IPS-18a (cell line): ENCODE measurements at regions not wholly inside any gene's neighbourhood (a gene's known extent, or its start where the extent isn't known, plus 50 kb on each side); places are given as distances from the start of the nearest gene placed in this dataset.

Experiments used
- H3K27ac ChIP-seq: one replicate; pipeline ENCODE4 v1.5.1; 2013; ENCODE audit warnings: low read length
- H3K27me3 ChIP-seq: one replicate; pipeline ENCODE4 v1.6.1; 2013; ENCODE audit warnings: mild to moderate bottlenecking, low read length; ENCODE audit not compliant: control insufficient read depth, insufficient read depth
- H3K36me3 ChIP-seq: one replicate; pipeline ENCODE4 v1.6.1; 2013; ENCODE audit warnings: low read depth, low read length; ENCODE audit not compliant: control insufficient read depth
- H3K4me1 ChIP-seq: one replicate; pipeline ENCODE4 v1.6.1; 2013; ENCODE audit warnings: low read depth, low read length; ENCODE audit not compliant: control insufficient read depth
- H3K4me3 ChIP-seq: one replicate; pipeline ENCODE4 v1.5.1; 2013; ENCODE audit warnings: low read length
- H3K9ac ChIP-seq: one replicate; pipeline ENCODE4 v1.6.1; 2013; ENCODE audit warnings: mild to moderate bottlenecking, low read length, moderate library complexity
- H3K9me3 ChIP-seq: one replicate; pipeline ENCODE4 v1.6.1; 2013; ENCODE audit warnings: low read depth, low read length; ENCODE audit not compliant: control insufficient read depth

DNA sequence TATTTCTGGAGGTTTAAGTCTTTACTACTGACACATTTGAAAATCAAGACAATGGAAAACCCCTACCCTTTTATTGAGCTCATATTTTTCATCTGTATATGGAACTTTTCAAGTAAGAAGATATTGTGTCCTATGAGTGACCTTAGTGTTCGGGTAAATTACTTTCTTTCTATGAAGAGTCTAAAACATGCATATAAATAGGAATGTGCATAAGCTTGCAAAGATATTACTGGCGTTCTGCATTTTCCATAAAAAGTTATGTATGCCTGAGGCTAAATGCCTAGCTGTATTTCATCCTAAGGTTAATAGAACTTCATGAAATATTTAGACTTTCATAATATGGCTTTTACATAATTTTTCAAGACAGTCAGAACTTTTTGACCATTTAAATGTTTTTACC lies 495.8 kb upstream of the ADAMTS5 start:
- H3K27me3 ChIP-seq: no peaks in the 10 kb centered on the region
- no peak overlapping the region for H3K27ac ChIP-seq
- no peaks in the 10 kb centered on the region for H3K36me3 ChIP-seq
- H3K9me3 ChIP-seq: no peaks in the 10 kb centered on the region
- H3K4me3 ChIP-seq: no peak overlapping the region
- no peaks in the 10 kb centered on the region for H3K4me1 ChIP-seq
- H3K9ac ChIP-seq: no peak overlapping the region

DNA sequence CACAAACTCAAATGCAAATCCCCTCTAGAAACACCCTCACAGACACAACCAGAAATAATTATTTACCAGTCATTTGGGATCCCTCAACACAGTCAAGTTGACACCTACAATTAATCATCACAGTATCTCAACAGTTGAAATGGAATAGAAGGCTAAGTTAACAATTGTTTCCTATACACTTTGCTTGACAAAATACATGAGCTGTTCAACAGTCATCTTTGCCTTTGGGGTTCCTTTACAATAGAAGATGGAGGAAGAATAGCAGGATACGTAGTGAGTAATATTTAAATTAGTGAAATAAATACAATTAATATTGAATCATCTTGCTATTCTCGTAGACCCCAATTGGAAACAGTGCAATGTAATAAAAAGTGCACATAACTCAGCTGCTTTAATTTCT lies 487.3 kb upstream of the ADAMTS5 start:
- no peaks in the 10 kb centered on the region for H3K4me1 ChIP-seq
- no peaks in the 10 kb centered on the region for H3K27me3 ChIP-seq
- no peak overlapping the region for H3K9ac ChIP-seq
- H3K4me3 ChIP-seq: no peak overlapping the region
- no peak overlapping the region for H3K27ac ChIP-seq
- no peaks in the 10 kb centered on the region for H3K9me3 ChIP-seq
- H3K36me3 ChIP-seq: no peaks in the 10 kb centered on the region

DNA sequence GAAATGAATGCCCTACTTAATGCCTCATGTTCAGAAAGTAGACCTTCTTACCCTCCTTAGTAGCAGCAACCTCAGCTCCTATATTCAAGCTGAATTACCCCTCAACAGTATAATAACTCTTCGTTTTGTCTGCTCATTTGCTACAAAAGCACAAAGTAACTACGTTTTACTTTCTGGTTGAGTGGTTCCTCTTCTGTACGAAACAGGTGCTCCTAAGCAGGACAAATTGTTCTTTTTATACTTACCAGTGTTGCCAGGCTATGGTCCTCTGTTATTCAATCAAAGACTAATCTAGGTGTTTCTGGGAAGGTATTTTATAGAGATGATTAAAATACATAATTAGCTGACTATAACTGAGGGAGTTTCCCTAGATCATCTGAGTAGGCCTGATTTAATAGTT lies 484.2 kb upstream of the ADAMTS5 start:
- Histone ChIP-seq H3K27me3 (no peaks in the 10 kb centered on the region), H3K9me3 (no peaks in the 10 kb centered on the region), H3K27ac (no peak overlapping the region)

DNA sequence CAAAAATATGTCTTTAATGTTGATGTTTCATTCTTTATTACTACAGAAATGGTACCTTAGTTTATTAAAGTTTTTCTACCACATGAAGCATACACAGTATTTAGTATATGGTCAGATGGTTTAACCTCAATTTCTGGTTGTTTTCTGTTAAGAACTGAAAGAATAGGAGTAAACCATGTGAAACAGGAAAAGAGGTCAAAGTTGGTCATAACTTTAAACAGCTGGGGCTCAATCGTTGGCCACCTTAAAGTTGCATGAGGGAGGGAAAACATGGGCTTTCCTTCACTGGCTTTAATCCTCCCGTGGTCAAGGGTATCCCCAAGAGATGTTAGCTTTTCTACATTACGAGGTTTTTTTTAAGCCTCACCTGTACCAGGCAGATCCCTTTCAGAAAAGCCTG lies 483.3 kb upstream of the ADAMTS5 start:
- no peaks in the 10 kb centered on the region for H3K36me3 ChIP-seq
- no peak overlapping the region for H3K4me3 ChIP-seq
- no peak overlapping the region for H3K27ac ChIP-seq
- H3K9ac ChIP-seq: no peak overlapping the region
- H3K27me3 ChIP-seq: no peaks in the 10 kb centered on the region
- no peaks in the 10 kb centered on the region for H3K4me1 ChIP-seq
- H3K9me3 ChIP-seq: no peaks in the 10 kb centered on the region

More for the DNA sequence above, 484.2 kb upstream of the ADAMTS5 start:
- H3K4me1 ChIP-seq: no peaks in the 10 kb centered on the region
- H3K36me3 ChIP-seq: no peaks in the 10 kb centered on the region
- H3K4me3 ChIP-seq: no peak overlapping the region
- H3K9ac ChIP-seq: no peak overlapping the region

DNA sequence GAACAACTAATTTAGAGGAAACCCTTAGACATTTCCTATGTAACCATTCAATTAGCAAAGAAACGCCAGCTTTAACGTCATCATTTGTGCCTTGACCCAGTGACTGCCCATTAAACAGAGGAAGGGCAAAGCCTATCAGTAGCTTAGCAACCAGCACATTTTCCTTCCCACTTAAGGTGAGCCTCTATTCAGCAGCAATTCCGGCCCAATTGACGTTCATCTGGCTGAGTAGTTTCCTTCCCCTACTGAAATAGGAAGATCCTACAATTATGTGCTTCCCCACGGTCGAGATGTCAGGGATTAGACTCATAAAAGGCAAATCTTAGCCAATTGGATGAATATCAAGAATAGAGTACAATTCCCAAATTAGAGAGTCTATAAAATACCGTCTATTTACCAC lies 482.1 kb upstream of the ADAMTS5 start:
- Histone ChIP-seq H3K27me3 (no peaks in the 10 kb centered on the region), H3K9ac (no peak overlapping the region), H3K4me3 (no peak overlapping the region), H3K4me1 (no peaks in the 10 kb centered on the region), H3K36me3 (no peaks in the 10 kb centered on the region), H3K27ac (no peak overlapping the region), H3K9me3 (no peaks in the 10 kb centered on the region)

DNA sequence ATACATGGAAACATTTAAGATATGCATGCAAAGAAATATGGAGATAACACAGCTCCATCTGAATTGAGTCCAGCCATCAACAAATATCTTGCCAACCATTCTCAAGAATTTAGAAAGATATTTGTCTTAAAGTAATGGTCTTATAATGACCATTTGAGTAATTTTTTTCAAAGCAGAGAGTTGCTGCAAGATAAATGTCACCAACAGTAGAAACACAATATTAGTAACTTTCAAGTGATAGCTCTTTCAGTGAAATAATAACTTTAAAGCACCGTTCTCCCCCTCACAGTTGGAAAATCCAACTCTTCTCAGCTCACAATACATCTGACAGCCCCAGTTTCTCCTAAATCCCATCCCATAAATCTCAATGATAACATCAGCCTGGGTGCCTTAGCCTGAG lies 481.0 kb upstream of the ADAMTS5 start:
- Histone ChIP-seq H3K9ac (no peak overlapping the region), H3K4me3 (no peak overlapping the region), H3K4me1 (no peaks in the 10 kb centered on the region), H3K9me3 (no peaks in the 10 kb centered on the region), H3K27ac (no peak overlapping the region), H3K27me3 (no peaks in the 10 kb centered on the region), H3K36me3 (no peaks in the 10 kb centered on the region)

DNA sequence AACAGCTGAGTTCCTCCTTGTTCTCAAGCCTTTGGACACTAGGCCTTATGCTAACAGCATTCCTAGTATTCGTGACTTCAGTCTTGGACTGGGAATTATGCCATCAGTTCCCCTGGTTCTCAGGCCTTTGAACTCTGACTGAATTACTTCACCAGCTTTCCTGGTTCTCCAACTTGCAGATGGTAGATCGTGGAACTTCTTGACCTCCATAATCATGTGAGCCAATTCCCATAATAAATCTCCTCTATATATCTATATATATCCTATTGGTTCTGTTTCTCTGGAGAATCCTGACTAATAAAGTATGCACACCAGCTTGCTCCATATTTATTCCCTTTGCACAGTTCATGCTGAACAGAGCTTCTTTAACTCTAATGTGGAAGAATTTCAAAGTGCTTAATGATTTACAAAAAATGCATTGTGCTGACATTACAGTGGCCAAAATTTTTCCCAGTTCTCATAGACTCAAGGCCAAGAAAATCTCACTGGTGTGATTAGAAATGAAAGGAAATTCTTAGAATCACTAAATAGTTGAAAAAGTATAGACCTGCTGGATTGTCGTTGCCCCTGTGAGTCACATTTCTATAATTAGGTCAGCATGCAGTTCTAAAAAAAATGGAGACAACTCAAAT lies 462.9 kb upstream of the ADAMTS5 start:
- Histone ChIP-seq H3K4me1 (no peaks in the 10 kb centered on the region), H3K27me3 (no peaks in the 10 kb centered on the region), H3K9me3 (no peaks in the 10 kb centered on the region), H3K27ac (no peak overlapping the region), H3K4me3 (no peak overlapping the region), H3K36me3 (no peaks in the 10 kb centered on the region), H3K9ac (no peak overlapping the region)

DNA sequence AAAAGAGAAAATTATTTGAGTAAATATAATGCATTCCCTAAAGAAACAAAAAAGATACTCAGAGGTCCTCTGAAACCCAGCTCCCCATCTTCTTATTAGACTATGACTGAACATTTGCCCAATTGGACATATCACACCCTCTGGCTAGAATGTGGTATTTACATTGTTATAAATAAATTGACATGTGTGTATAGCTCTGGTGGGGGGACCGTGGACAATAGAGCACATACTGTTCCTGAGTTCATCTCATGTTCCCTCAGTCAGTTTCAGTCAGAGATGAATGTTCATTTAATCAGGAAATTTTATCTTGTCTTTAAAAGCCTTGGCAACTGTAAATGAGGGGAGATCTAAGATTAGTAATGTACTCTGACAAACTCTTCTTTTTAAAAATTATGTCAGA lies 459.3 kb upstream of the ADAMTS5 start:
- Histone ChIP-seq H3K9me3 (no peaks in the 10 kb centered on the region), H3K4me3 (no peak overlapping the region), H3K36me3 (no peaks in the 10 kb centered on the region), H3K9ac (no peak overlapping the region), H3K27me3 (no peaks in the 10 kb centered on the region), H3K4me1 (peaks cover 16% of the 10 kb centered on the region), H3K27ac (no peak overlapping the region)

DNA sequence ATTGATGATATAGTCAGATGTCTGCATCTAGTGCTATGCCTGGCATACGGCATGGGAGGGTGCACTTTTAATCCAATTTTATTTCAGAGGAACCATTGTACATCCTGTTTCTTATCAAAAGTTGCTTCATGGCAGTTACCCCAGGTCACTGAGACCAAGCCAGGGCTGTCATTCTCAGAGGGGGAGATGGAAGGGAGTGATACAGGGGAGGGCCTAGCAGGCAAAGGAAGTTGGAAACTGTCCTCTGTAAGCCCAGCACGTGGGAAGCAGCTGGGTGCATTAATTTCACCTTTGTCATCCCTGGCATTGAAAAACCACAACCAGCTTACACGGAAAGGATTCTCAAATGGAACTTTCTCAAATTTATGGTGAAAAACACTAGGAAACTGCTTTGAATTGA lies 458.7 kb upstream of the ADAMTS5 start:
- no peak overlapping the region for H3K27ac ChIP-seq
- no peaks in the 10 kb centered on the region for H3K36me3 ChIP-seq
- H3K27me3 ChIP-seq: no peaks in the 10 kb centered on the region
- no peak overlapping the region for H3K9ac ChIP-seq
- H3K9me3 ChIP-seq: no peaks in the 10 kb centered on the region
- H3K4me3 ChIP-seq: no peak overlapping the region
- H3K4me1 ChIP-seq: peaks cover 16% of the 10 kb centered on the region

DNA sequence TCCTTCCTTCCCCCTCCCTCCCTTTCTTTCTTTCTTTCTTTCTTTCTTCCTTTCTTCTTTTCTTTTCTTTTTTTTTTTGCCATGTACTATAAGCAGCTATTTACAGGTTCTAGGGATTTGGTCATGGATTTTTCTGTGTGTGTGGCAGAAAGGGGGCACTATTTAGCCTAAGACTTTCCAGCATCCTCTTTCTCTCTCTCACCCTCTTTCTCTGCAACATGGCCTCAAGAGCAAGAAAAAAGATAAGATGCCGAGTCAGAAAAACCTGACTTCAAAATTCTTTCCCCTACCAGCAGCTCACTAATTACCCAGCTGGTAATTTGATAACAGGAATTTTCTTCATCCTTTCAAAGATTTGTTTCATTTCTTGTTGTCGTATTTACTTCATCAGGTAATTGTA lies 458.3 kb upstream of the ADAMTS5 start:
- H3K27me3 ChIP-seq: no peaks in the 10 kb centered on the region
- H3K27ac ChIP-seq: no peak overlapping the region
- H3K9me3 ChIP-seq: no peaks in the 10 kb centered on the region

DNA sequence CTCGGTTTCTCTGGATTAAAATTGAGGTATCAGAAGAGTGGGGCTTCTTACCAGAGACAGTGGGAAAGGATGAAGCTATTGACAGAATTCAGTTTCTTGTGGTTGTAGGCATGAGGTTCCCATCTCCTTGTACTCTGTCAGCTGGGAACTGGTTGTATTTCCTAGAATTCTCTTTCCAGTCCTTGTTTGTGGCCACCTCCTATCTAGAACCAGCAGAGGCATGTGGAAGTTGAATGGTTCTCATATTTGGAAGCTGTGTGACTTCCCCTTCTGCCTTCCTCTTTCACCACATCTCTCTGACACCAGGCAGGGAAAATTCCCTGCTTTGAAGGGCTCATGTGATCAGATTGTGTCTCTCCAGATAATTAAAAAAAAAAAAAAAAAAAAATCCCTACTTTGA lies 457.7 kb upstream of the ADAMTS5 start:
- H3K4me1 ChIP-seq: peaks cover 16% of the 10 kb centered on the region
- no peaks in the 10 kb centered on the region for H3K36me3 ChIP-seq
- H3K9me3 ChIP-seq: no peaks in the 10 kb centered on the region
- no peak overlapping the region for H3K9ac ChIP-seq
- no peak overlapping the region for H3K27ac ChIP-seq
- H3K27me3 ChIP-seq: no peaks in the 10 kb centered on the region
- H3K4me3 ChIP-seq: no peak overlapping the region

More for the DNA sequence above, 458.3 kb upstream of the ADAMTS5 start:
- no peak overlapping the region for H3K9ac ChIP-seq
- H3K36me3 ChIP-seq: no peaks in the 10 kb centered on the region
- H3K4me1 ChIP-seq: peaks cover 16% of the 10 kb centered on the region
- H3K4me3 ChIP-seq: no peak overlapping the region

DNA sequence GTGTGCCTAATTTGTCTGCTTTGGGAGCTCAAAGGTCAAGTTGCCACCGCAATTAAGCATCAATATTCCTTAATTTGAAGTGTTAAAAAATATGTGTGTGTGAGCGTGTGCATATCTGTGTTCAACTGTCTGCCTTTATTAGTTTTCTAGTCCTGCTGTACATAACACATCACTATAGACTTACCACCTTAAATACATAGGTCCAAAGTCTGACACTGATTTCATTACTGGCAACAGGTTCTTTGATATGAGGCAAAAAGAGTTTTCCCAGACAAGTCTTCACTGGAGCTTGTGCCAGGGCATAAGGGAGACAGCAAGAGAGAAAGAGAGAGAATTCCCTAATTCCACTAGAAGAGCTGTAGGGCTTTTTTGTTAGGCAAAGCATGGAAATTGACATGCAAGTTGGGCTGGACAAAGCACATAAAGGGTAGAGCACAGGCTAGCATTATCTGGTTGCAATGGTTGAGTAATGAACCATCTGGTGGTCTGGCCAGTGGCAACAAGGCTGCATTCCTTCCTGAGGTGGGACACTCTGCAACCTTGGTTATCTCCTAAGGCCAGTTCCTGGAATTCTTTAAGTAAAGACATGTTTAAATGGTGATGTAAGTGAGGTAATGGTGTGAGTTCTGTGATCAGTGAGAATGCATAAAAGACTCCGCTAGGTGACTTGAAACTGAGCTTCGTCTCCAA lies 457.2 kb upstream of the ADAMTS5 start:
- no peak overlapping the region for H3K9ac ChIP-seq
- H3K27ac ChIP-seq: no peak overlapping the region
- no peaks in the 10 kb centered on the region for H3K36me3 ChIP-seq
- no peaks in the 10 kb centered on the region for H3K9me3 ChIP-seq
- no peaks in the 10 kb centered on the region for H3K27me3 ChIP-seq
- peaks cover 16% of the 10 kb centered on the region for H3K4me1 ChIP-seq
- H3K4me3 ChIP-seq: peak overlapping the region; percentile 2
